T follicular helper cell (primary cell): ENCODE measurements at regions not wholly inside any gene's neighbourhood (a gene's known extent, or its start where the extent isn't known, plus 50 kb on each side); places are given as distances from the start of the nearest gene placed in this dataset.
"Not testable (repeated sequence)": the region's sequence is repeated elsewhere in the genome, so short reads cannot be mapped to it uniquely, and the experiment has no call there.

Experiments
- DNase-seq: peaks from one replicate; pipeline ENCODE4 v3.0.0-alpha.2; 2020; ENCODE audit warnings: low read depth

DNA sequence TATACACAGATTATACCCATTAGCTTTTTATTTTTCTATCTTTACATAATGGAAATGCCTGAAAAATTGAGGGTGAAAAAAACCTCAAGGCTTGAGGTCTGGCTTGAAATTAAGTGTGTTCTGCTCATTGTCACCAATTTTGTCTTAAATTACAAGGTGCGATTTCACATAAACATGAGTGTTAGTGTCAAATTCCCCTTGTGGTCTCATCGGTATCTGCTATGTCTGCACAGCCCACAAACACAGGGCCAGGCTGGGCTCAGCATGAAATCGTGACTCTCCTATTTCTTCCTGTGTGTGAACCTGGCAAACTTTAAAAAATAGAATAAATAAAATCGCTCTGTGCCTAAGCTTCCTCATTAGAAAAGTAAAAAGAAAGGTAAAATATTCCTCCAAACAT is 109.1 kb downstream of the CRLF2 start:
- DNase-seq, result no peak

DNA sequence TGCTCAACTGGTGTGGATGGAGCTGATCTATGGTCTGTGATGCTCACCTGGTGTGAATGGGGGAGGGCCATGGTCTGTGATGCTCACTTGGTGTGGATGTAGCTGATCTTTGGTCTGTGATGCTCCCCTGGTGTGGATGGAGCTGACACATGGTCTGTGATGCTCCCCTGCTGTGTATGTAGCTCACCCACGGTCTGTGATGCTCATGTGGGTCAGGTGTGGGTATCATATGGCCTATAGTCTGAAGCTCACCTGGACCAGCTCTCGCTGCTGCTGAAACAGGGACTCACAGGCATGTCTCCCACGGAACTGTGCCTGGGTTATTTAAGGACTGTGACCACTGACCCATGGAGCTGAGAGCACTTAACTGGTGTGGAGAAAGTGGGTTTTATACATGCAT is 109.7 kb downstream of the CRLF2 start:
- no peak for DNase-seq

DNA sequence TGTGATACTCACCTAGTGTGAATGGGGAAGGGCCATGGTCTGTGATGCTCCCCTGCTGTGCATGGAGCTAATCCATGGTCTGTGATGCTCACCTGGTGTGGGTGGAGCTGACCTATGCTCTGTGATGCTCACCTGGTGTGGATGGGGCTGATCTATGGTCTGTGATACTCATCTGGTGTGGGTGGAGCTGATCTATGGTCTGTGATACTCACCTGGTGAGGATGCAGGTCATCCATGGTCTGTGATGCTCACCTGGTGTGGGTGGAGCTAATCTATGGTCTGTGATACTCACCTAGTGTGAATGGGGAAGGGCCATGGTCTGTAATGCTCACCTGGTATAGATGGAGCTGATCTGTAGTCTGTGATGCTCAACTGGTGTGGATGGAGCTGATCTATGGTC is 110.2 kb downstream of the CRLF2 start:
- DNase-seq, result not testable (repeated sequence)

DNA sequence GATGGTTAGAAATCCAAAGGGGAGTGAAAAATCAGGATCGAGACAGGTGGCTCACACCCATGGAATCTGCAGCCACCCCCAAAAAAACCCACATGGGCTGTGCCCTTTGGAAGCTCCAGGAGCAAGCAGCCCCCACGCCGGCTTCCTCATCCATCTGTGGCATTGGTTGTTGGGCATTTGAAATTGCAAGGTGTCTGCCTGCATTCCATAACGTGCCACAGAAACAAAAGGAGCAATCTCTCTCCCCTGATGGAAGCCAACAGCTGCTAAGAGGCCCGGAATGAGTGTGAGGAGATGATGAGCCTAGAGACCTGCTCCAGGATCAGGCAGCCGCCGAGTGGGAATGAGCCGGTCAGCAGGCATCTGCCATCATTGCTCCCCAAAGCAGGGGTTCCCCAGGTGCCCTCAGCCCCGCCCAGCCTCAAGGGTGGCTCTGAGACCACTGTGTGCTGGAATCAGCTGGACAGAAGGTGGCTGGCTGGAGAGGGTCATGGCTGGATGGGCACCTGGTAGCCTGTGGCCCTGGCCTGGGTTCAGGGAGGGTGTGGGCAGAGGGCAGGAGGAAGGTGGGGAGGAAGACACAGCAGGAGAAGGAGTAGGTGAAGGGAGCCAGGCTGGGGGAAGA is 113.2 kb downstream of the CRLF2 start:
- DNase-seq, result no peak

DNA sequence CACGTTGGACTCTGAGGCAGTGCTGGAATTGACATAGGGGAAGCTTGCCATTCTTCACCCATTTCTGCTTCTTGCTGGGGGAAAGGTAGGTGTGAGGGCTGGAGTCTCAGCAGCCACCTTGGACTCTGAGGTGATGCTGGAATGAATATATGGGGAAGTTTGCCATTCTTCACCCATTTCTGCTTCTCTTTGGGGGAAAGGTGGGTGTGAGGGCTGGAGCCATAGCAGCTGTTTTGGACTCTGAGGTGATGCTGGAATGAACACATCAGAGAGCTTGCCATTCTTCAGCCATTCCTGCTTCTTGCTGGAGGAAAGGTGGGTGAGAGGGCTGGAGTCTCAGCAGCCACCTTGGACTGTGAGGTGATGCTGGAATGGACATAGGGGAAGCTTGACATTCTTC is 115.1 kb downstream of the CRLF2 start:
- DNase-seq, result no peak

DNA sequence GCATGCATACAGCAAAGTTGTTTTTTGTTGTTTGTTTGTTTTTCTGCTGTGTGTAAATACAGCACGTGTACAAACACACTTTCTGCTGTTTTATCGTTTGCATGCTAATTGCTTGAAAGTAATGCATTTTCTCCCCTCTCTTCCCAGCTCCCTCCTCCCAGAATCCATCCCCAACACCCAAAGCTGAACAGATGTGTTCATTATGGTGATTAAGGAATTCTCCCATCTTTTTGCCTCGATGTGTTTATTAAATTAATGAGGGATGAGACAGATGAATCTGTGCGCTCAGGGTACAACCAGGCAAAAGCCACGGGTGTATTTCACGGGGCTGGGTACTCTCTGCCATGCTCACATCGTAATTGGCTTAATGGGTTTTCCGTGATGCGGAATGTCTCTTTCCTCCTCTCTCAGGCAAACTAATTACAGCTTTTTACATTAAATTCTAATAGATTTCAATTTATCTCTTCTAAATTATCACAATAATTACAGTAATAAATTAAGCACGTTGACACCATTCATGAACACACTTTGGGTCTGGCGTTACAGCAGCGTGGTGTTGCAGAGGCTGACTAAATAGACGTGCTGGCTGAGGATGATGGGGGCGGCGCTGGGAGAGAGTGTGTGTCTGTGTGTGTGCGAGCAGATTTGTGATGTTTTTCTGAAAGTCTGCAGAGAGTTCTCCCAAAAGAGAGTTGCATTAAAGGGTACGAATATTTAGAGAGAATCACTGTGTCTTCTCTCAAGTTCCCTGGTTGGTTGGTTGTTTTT is 117.7 kb downstream of the CRLF2 start:
- no peak for DNase-seq

DNA sequence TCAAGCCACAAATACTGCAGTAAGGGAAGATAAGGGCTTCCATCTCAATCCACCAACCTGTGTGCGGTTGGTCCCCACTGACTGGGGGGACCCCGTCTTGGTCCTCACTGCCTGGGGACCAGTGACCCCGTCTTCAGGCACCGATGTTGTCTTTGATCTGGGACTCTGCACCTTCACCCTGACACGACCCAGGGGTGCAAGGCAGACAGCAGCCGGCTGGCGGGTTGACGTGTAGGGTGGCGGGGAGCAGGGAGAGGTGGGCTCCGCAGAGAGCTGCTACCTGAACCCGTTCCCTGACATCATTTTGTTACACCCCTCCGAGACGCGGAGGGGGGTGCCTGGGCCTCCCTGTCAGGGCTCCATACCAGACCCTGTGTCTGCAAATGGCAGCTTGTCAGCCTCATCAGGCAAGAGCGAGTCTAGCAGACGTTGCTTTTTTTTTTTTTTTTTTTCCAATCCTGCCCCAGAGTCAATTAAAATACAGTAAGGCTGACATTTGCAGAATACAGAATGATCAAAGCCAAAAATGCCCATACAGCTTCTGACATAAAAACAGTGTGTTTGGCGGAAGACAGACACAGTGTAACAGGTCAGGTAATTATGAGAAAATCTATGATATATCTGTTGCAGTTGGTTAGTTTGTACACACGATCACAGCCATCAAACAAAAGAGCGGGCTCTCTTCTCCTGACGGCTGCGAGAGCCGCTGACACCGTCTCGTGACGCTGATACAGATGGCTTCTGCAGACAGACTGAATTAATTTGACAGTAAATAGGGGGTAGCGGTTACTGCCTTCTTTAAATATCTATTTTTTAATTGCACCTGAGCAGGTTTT is 118.6 kb downstream of the CRLF2 start:
- DNase-seq, result no peak

DNA sequence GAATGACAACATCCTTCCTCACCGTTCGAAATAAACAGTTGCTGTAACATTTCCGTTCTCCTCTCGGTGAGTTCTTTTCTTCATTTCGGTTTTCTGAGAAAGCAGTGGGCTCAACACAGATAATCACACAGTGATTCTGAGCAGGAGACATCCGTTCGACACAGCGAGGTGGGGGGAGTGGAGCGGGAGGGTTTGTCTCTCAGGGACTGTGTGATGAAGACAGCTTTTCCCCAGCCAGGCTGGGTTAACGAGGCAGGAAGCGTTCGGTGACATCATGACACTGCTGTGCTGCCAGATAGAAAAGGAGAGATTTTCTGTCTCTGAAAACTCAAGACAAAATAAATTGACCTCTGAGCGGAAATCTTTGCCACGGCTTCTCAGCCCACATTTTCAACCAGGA is 119.3 kb downstream of the CRLF2 start:
- peak; percentile 12 for DNase-seq

DNA sequence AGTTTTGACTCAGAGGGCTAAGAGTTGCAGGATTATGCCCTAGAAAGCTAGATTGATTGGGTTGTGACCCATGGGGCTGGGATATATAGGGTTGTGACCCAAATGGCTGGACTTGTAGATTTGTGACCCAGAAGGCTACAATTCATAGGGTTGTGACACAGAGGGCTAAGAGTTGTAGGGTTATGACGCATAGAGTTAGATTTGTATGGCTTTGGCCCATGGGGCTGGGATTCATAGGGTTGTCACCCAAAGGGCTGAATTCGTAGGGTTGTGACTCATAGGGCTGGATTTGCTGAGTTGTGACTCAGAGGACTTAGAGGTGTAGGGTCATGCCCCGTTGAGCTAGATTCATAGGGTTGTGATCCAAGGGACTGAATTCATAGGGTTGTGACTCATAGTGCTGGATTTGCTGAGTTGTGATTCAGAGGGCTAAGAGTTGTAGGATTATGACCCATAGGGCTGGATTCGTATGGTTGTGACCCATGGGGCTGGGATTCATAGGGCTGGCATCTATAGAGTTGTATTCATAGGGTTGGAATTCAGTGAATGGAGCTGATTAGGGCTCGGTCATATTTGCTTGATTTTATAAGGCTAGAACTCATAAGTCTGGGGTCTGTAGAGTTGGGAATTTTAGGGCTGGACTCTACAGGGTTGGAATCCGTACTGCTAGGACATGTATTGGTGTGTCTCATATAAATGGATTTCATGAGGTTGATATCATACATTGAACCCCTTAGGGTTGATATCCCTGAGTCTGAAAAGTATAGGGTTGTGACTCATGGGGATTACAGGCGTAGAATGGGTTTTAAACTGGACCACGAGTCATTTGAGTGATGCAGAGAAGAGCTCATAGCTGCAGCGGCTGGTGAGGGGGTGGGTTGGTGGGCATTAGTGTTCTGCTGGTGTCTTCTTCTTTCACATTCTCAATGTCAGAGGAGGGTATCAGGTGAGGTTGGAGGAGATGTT is 125.7 kb downstream of the CRLF2 start:
- DNase-seq, result no peak

DNA sequence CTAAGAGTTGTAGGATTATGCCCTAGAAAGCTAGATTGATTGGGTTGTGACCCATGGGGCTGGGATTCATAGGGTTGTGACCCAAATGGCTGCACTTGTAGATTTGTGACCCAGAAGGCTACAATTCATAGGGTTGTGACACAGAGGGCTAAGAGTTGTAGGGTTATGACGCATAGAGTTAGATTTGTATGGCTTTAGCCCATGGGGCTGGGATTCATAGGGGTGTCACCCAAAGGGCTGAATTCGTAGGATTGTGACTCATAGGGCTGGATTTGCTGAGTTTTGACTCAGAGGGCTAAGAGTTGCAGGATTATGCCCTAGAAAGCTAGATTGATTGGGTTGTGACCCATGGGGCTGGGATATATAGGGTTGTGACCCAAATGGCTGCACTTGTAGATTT is 126.6 kb downstream of the CRLF2 start:
- DNase-seq, result not testable (repeated sequence)

DNA sequence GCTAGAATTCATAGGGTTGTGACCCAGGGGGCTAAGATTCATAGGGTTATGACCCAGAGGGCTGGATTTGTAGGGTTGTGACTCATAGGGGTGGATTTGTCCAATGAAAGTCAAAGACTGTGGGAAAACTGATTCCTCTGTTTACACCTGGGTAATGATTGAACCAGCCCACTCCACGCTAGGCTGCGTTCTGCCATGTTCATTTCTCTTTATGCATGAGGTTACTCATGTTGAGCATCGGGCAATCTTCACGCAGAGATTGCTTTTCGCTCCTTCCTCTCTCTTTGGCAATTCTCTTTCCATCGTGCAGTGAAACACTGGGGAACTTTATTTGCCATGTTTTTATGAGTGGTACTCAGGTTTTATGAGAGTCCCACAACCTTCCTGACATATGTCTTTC is 127.8 kb downstream of the CRLF2 start:
- no peak for DNase-seq

DNA sequence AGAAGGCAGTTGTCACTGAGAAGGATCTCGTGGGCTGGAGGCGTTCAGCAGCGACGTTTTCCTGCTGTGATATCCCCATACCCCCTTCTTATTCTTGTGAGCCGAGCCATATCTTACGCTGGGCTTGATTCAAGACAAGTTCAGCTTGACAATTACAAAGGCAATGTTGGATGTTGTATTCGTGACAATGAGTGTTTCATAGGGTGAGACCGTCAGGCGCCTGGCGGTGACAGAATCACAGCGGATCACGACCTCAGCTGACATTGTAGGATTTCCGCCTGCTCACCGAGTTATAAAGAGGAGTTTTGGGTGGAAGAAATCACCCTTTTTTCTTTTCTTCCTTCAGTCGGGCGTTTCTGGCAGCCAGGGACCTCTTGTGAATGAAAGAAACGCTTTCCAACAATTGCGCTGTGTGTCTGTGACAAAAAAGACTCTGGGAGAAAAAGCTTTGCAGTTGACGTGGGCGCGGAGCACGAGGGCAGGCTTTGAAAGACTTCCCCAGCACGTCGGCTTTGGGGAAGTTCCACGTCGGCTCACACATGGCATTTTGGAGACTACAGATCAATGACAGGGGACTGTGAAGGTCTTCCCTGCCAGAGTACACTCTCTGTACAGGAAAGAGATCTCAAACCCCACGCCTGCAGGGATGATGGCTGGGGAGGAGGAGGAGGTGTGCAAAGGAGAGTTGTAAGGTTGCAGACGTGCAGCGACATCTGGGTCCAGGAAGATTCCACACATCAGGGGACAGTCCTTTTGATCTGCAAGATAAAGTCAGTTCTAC is 135.4 kb downstream of the CRLF2 start:
- no peak for DNase-seq

DNA sequence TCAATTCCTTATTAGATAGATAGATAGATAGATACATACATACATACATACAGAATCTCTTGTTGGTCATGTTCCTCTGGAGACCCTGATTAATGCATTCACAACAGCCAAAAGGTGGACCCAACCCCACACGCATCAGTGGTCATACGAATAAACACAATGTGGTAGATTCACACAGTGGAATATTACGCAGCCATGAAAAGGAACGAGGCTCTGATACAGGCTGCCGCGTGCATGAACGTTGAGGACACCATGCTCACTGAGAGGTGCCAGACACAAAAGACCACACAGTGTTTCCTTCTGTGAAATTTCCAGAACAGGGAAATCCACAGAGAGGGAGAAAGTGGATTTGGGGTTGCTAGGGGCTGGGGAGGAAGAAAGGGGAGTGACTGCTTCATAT is 136.7 kb downstream of the CRLF2 start:
- no peak for DNase-seq

DNA sequence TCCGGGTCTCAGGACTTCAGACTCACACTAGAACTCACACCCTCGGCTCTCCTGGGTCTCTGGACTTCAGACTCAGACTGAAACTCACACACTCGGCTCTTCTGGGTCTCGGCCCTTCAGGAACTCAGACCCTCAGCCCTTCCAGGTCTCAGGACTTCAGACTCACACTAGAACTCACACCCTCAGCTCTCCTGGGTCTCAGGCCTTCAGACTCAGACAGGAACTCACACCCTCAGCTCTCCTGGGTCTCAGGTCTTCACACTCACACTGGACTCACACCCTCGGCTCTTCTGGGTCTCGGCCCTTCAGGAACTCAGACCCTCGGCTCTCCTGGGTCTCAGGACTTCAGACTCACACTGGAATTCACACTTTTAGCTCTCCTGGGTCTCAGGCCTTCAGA is 137.3 kb downstream of the CRLF2 start:
- DNase-seq, result no peak

DNA sequence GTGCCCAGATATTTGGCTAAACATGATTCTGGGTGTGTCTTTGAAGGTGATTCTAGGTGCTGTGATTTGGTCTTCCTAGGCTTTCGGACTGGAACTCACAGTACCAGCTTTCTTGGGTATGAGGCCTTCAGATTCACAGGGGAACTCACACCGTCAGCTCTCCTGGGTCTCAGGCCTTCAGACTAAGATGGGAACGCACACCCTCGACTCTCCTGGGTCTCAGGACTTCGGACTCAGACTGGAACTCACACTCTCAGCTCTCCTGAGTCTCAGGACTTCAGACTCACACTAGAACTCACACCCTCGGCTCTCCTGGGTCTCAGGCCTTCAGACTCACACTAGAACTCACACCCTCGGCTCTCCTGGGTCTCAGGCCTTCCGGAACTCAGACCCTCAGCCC is 137.7 kb downstream of the CRLF2 start:
- no peak for DNase-seq

DNA sequence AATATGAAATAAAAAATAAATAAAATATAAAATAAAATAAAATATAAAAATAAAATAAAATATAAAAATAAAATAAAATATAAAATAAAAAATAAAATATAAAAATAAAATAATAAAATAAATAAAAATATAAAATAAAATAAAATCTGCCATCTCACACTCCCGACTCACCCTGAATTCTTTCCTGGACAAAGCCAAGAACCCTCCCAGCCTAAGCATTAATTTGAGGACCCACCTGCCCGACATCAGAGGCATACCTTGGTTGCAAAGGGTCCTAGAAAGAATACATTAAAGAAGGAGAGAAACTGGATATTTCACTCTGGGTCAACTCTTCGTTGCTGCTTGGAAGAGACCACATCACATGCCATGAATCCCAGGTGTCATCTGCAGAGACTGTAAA is 138.3 kb downstream of the CRLF2 start:
- no peak for DNase-seq

DNA sequence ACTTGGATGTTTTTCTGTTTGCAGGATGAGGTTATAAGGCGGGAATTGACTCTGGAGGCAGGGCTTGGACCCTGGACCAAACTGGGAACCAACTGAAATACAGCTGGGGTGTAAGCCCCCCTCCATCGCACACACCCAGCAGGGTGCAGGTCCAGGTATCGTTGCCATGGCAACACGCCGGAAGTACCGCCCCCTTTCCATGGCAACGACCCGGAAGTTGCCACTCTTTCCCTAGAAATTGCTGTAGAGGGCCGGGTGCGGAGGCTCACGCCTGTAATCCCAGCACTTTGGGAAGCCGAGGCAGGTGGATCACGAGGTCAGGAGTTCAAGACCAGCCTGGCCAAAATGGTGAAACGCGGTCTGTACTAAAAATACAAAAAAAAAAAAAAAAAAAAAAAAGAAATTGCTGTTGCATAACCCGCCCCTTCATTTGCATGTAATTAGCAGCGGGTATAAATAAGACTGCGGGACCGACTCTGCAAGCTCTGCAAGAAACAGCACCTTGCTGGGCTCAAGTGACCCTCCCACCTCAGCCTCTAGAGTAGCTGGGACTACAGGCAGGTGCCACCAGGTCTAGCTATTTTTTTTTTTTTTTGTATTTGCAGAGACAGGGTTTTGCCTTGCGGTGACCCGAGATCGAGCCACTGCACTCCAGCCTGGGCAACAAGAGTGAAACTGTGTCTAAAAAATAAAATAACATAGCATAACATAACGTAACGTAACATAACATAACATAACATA is 139.6 kb downstream of the CRLF2 start:
- DNase-seq, result no peak

DNA sequence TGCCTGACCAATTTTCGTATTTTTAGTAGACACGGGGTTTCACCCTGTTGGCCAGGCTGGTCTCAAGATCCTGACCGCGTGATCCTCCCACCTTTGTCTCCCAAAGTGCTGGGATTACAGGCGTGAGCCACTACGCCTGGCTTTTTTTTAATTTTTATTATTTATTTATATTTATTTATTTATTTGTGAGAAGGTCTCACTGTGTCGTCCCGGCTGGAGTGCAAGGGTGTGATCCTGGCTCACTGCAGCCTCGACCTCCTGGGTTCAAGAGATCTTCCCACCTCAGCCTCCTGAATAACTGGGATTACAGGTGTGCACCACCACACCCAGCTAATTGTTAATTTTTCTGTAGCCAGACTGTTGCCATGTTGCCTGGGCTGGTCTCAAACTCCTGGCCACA is 141.1 kb downstream of the CRLF2 start:
- DNase-seq, result no peak

DNA sequence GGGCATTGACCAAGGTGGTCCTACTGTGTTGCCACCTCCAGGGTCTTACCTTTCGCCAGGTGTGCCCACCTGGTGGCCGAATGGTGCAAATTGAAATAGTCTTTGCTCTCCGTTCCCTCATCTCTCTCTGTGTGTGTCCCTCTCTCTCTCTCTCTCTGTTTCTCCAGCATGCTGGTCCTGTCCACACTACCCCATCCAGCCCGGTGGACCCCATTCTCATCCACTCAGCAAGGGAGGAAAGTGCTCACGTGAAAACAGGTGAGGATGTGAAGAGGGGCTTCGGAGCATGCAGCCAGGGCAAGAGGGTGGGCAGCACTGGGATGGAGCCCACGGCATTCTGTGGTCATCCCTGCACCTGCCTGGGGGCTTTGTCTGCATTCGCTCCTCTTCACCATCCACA is 150.1 kb downstream of the CRLF2 start:
- no peak for DNase-seq

DNA sequence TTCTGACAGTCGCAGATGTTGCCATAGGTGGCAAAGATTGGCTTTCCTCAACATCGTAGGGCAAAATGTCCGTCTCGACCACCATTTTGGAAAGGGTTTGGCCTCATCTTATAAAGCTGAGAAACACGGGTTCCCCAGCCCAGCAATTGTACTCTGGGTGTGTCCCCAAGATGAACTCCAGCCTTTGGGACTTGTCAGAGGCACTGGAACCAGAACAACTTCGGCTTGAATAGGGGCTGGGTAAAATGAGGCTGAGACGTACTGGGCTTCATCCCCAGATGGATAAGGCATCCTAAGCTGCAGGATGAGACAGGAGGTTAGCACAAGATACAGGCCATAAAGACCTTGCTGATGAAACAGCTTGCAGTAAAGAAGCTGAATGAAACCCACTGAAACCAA is 151.9 kb downstream of the CRLF2 start:
- DNase-seq, result no peak
